Peyer's patch (tissue), 4 donors: ENCODE measurements at regions not wholly inside any gene's neighbourhood (a gene's known extent, or its start where the extent isn't known, plus 50 kb on each side); places are given as distances from the start of the nearest gene placed in this dataset.

Experiments
- DNase-seq, 3 donors: peaks; one replicate each; pipeline ENCODE4 v3.0.0-alpha.2; 2017 to 2019
- H3K27ac ChIP-seq, 4 donors: fragments of 200-600 bp; sonication (generic); one replicate each; pipeline ENCODE4 v1.5.1; 2016 to 2019
- H3K27me3 ChIP-seq, 2 donors: fragments of 200-600 bp; sonication (generic); one replicate each; pipeline ENCODE4 v1.5.1; 2019
- H3K36me3 ChIP-seq, 3 donors: fragments of 200-600 bp; sonication (generic); one replicate each; pipeline ENCODE4 v1.5.1; 2016 to 2019
- H3K4me1 ChIP-seq, 4 donors: fragments of 200-600 bp; sonication (generic); one replicate each; pipeline ENCODE4 v1.5.1; 2016 to 2019
- H3K4me3 ChIP-seq, 4 donors: fragments of 200-600 bp; sonication (generic); 1 replicate in 3 of 4; 2 replicates in 1 of 4; pipeline ENCODE4 v1.5.1; 2016 to 2019; ENCODE audit warnings: mild to moderate bottlenecking in 1 of 4
- H3K9me3 ChIP-seq, 4 donors: fragments of 200-600 bp; sonication (generic); one replicate each; pipeline ENCODE4 v1.5.1; 2016 to 2019; ENCODE audit warnings: mild to moderate bottlenecking in 1 of 4
- POLR2A ChIP-seq, 2 donors: fragments of 450-650 bp; IDR thresholded peaks; one replicate each; pipeline ENCODE4 v1.5.1; 2017; ENCODE audit warnings: antibody characterized with exemption in 2 of 2, mild to moderate bottlenecking in 2 of 2, moderate library complexity in 2 of 2
- TF ChIP-seq, protein P1 (sequence below), 6 experiments: fragments of 450-650 bp in 4 of 6; fragments of 200-600 bp in 2 of 6; sonication (generic) in 1 of 6; IDR thresholded peaks; one replicate each; pipeline ENCODE4 v1.5.1; 2017 to 2019; ENCODE audit warnings: antibody characterized with exemption in 6 of 6, mild to moderate bottlenecking in 3 of 6, moderate library complexity in 1 of 6

DNA sequence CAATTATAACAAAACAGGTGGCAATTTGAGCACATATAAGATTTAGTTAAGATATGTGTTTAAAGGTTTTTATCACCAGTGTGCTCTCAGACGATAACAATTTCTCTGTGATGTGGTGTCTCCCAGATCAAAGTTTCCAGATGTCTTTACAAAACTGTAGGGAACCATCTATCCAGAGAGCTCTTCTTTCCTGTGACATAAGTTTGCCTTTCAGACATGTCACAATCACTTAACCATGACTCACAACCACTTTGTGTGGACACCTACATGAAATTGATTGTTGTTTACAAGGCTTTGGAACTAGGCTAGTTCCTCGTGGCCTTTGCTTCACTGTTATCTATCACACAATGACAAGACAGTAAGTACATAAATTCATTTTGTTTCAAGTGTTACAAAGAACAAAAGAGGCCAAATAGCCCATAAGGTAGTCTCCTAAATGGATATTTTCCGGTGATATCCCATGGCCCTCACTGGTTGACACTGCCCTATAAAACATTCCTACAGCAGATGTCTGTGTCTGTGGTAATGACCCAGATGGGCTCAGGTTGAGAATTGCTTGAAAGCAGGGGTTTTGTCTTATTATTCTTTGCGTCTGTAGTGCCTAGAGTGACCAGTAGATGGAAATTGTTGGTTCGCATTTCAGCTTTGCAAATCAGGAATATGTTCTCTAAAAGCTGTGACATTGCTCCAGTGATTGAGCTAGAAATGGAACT is 297.8 kb upstream of the FAM241A start:
- Histone ChIP-seq H3K9me3 (no peaks in the 10 kb centered on the region), H3K4me1 (no peaks in the 10 kb centered on the region), H3K27ac (no peak overlapping the region), H3K4me3 (no peak overlapping the region), H3K36me3 (no peaks in the 10 kb centered on the region), H3K27me3 (no peaks in the 10 kb centered on the region)
- no peak for DNase-seq
- TF ChIP-seq POLR2A (IDR thresholded peaks at IDR 0.05), result no peak
- TF ChIP-seq, protein P1, sequence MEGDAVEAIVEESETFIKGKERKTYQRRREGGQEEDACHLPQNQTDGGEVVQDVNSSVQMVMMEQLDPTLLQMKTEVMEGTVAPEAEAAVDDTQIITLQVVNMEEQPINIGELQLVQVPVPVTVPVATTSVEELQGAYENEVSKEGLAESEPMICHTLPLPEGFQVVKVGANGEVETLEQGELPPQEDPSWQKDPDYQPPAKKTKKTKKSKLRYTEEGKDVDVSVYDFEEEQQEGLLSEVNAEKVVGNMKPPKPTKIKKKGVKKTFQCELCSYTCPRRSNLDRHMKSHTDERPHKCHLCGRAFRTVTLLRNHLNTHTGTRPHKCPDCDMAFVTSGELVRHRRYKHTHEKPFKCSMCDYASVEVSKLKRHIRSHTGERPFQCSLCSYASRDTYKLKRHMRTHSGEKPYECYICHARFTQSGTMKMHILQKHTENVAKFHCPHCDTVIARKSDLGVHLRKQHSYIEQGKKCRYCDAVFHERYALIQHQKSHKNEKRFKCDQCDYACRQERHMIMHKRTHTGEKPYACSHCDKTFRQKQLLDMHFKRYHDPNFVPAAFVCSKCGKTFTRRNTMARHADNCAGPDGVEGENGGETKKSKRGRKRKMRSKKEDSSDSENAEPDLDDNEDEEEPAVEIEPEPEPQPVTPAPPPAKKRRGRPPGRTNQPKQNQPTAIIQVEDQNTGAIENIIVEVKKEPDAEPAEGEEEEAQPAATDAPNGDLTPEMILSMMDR (IDR thresholded peaks at IDR 0.05), result peak in 1 of 6 experiments; percentile 6

DNA sequence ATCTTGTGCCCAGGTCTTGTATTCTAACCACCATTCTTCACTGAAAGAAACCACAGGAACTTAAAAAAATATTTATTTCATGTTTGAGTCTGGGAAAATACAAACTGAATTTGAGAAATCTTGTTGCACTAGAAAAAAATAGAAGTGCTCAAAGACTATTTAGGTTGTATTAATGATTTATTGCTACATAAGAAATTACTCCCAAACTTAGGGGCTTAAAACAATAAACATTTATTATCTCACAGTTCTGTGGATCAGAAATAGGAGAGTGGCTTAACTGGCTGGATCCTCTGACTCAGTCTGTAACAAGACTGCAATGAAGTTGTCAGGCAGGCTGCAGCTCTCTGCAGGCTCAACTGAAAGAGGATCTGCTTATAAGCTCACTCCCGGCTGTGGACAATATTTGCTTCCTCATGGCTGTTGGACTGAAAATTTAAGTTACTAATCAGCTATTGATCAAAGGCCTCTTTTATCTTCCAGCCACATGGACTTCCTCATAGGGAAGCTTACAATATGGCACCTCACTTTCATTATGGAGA is 295.4 kb upstream of the FAM241A start:
- DNase-seq, result no peak
- Histone ChIP-seq H3K4me3 (no peak overlapping the region), H3K27ac (no peak overlapping the region), H3K27me3 (no peaks in the 10 kb centered on the region), H3K4me1 (no peaks in the 10 kb centered on the region), H3K9me3 (no peaks in the 10 kb centered on the region), H3K36me3 (no peaks in the 10 kb centered on the region)
- TF ChIP-seq POLR2A (IDR thresholded peaks at IDR 0.05), result no peak

DNA sequence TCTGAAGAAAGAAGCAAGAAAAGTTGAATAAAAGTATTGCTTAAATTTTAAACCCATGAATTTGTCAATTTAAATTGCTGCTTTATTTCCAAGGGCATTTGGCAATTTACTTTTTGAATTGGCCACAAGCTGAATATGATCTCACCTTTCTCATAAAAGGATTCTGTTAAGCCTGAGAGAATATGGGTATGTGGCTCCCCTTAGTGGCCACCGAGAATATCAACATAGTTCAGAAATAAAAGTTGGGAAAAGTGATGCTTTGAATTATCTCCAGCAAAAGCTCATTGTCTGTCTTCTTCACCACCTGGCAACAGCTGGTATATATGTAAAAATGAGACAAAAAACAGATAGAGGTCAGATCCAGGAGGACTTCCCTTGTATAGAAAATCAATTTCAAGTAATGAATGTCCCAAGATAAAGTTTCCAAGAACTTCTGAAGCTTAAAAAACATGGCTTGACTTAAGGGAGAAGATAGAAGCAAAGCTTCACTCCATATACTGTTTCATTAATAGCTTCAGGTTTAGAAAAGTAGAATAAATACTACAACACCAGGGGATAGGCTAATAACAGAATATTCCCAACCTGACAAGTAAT is 290.7 kb upstream of the FAM241A start:
- DNase-seq, result peak in 1 of 3 donors; percentile 47
- Histone ChIP-seq H3K27ac (no peak overlapping the region), H3K4me3 (no peak overlapping the region), H3K36me3 (no peaks in the 10 kb centered on the region), H3K9me3 (no peaks in the 10 kb centered on the region), H3K27me3 (no peaks in the 10 kb centered on the region), H3K4me1 (no peaks in the 10 kb centered on the region)
- TF ChIP-seq POLR2A (IDR thresholded peaks at IDR 0.05), result no peak
- TF ChIP-seq, protein P1 (IDR thresholded peaks at IDR 0.05), result peak in 5 of 6 experiments; percentile 22 to 77 (median 72)

DNA sequence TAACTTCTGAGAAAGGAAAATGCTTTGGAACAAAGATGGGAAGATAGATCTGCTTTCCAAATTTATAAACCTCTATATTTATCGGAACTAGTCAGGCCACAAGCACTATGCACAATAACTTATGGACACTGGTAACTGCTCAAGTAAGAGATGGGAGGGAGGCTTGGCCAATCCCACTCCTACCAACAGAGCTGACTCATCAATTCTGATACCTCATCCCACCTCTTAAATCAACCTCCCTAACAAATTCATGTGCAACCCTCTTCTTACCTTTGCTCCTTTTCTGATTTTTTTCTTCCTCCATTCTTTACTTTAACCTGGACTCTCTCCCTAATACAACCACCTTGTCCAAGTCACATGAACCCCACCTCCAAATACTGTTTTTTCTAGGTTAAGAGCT is 289.9 kb upstream of the FAM241A start:
- Histone ChIP-seq H3K4me1 (no peaks in the 10 kb centered on the region), H3K9me3 (no peaks in the 10 kb centered on the region), H3K27ac (no peak overlapping the region), H3K27me3 (no peaks in the 10 kb centered on the region), H3K36me3 (no peaks in the 10 kb centered on the region), H3K4me3 (no peak overlapping the region)
- TF ChIP-seq, protein P1 (IDR thresholded peaks at IDR 0.05), result no peak
- TF ChIP-seq POLR2A (IDR thresholded peaks at IDR 0.05), result no peak
- no peak for DNase-seq

DNA sequence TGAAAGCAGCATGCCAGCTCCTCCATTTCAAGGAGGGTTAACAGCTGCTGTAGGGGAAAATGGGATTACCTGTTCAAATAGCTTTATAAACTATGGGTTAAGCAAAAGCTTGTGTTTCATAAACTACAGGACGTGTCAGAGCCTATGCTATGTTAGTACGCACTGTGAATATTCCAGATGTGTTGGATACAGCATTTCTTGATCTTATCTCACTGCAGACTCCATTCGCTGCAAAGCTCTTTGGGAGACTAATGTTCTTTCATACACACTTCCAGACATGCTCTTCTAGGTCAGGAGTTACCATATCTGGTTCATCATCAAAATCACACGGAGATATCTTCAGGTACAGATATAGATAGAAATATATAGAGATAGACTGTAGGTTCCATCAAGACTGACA is 281.2 kb upstream of the FAM241A start:
- H3K4me3 ChIP-seq, result no peak overlapping the region
- H3K4me1 ChIP-seq, result no peaks in the 10 kb centered on the region
- TF ChIP-seq, protein P1 (IDR thresholded peaks at IDR 0.05), result no peak
- TF ChIP-seq POLR2A (IDR thresholded peaks at IDR 0.05), result no peak
- H3K9me3 ChIP-seq, result no peaks in the 10 kb centered on the region
- no peak overlapping the region for H3K27ac ChIP-seq
- no peaks in the 10 kb centered on the region for H3K27me3 ChIP-seq
- H3K36me3 ChIP-seq, result no peaks in the 10 kb centered on the region
- DNase-seq, result no peak

DNA sequence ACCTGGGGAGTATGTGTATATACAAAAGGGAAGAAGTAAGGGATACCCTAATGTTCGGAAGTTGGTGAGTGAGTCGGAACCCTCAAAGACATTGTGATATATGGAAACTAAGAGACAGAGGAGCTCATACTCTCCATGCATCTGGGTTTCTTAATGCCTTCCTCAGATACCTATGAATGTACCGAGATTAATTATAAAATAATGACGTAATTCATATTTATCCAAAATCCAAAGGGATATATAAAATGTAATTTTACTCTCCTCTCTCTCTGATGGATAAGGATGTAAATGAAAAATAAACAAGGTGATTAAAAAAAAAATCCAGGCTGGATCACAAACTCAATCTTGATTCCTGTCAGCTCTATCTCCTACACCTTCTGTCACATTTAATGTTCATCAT is 275.9 kb upstream of the FAM241A start:
- no peaks in the 10 kb centered on the region for H3K9me3 ChIP-seq
- no peaks in the 10 kb centered on the region for H3K4me1 ChIP-seq
- H3K36me3 ChIP-seq, result no peaks in the 10 kb centered on the region
- no peak overlapping the region for H3K4me3 ChIP-seq
- TF ChIP-seq, protein P1 (IDR thresholded peaks at IDR 0.05), result no peak
- TF ChIP-seq POLR2A (IDR thresholded peaks at IDR 0.05), result no peak
- H3K27me3 ChIP-seq, result no peaks in the 10 kb centered on the region
- no peak overlapping the region for H3K27ac ChIP-seq
- no peak for DNase-seq
